HEK293 (cell line): ENCODE measurements at regions not wholly inside any gene's neighbourhood (a gene's known extent, or its start where the extent isn't known, plus 50 kb on each side); places are given as distances from the start of the nearest gene placed in this dataset.

ENCODE experiments used
- CTCF ChIA-PET: fragments of 350-600 bp; formaldehyde crosslinking; extraction: SDS; loops from one replicate; lab custom pipeline; 2021; ENCODE audit warnings: antibody characterized with exemption; lab: Yijun Ruan, JAX
- POLR2A ChIA-PET: fragments of 300-600 bp; formaldehyde crosslinking; extraction: SDS; loops from one replicate; lab custom pipeline; 2020; ENCODE audit warnings: antibody characterized with exemption, inconsistent platforms; lab: Yijun Ruan, JAX
- H3K27ac ChIP-seq: fragments of 200-500 bp; sonication (Bioruptor generic); 2 replicates; pipeline ENCODE4 v1.5.1; 2014; ENCODE audit warnings: low read depth, low read length, control low read depth, inconsistent platforms; ENCODE audit errors: extremely low read depth
- H3K36me3 ChIP-seq, 2 experiments: fragments of 200-500 bp in 1 of 2; sonication (Bioruptor generic) in 1 of 2; 1 replicate in 1 of 2; 2 replicates in 1 of 2; pipeline ENCODE4 v1.5.1; 2014 to 2017; ENCODE audit warnings: inconsistent platforms in 2 of 2, low read length in 2 of 2; ENCODE audit not compliant: control insufficient read depth in 2 of 2, insufficient read depth in 1 of 2
- H3K4me1 ChIP-seq: fragments of 200-500 bp; sonication (Bioruptor generic); 2 replicates; pipeline ENCODE4 v1.5.1; 2014; ENCODE audit warnings: mild to moderate bottlenecking, low read length, inconsistent platforms; ENCODE audit not compliant: control insufficient read depth, insufficient read depth
- H3K4me3 ChIP-seq: 2 replicates; pipeline ENCODE4 v1.5.1; 2011; ENCODE audit warnings: low read depth, mild to moderate bottlenecking, control low read depth, low read length, moderate library complexity
- H3K9me3 ChIP-seq: fragments of 200-500 bp; sonication (Bioruptor generic); 2 replicates; pipeline ENCODE4 v1.5.1; 2014; ENCODE audit warnings: low read depth, low read length, inconsistent platforms; ENCODE audit not compliant: control insufficient read depth, insufficient read depth
- HOXC10 ChIP-seq: sonication (generic); formaldehyde crosslinking; IDR thresholded peaks from 2 replicates; pipeline ENCODE4 v1.8.1; 2023; ENCODE audit warnings: mild to moderate bottlenecking, missing genetic modification reagents
- MZF1 ChIP-seq: fragments of 450-650 bp; formaldehyde crosslinking; IDR thresholded peaks from 2 replicates; pipeline ENCODE4 v1.5.1; 2017; ENCODE audit warnings: missing biosample characterization, missing genetic modification characterization, borderline replicate concordance
- TRIM28 ChIP-seq: IDR thresholded peaks from 2 replicates; pipeline ENCODE4 v1.6.1; 2011; ENCODE audit warnings: low read length, control low read depth, borderline replicate concordance
- ZBTB1 ChIP-seq: fragments of 450-650 bp; formaldehyde crosslinking; IDR thresholded peaks from 2 replicates; pipeline ENCODE4 v1.5.1; 2016; ENCODE audit warnings: missing biosample characterization, missing genetic modification characterization
- ZBTB7A ChIP-seq: fragments of 450-650 bp; formaldehyde crosslinking; IDR thresholded peaks from 2 replicates; pipeline ENCODE4 v1.5.1; 2016; ENCODE audit warnings: low read depth, missing biosample characterization, missing genetic modification characterization
- ZFP3 ChIP-seq: fragments of 450-650 bp; formaldehyde crosslinking; IDR thresholded peaks from 2 replicates; pipeline ENCODE4 v1.5.1; 2016; ENCODE audit warnings: low read depth, missing biosample characterization, missing genetic modification characterization
- ZNF114 ChIP-seq: fragments of 450-650 bp; formaldehyde crosslinking; IDR thresholded peaks from 2 replicates; pipeline ENCODE4 v1.5.0; 2017; ENCODE audit warnings: missing biosample characterization, missing genetic modification characterization
- ZNF16 ChIP-seq: fragments of 450-650 bp; formaldehyde crosslinking; IDR thresholded peaks from 2 replicates; pipeline ENCODE4 v1.5.1; 2016; ENCODE audit warnings: low read depth, missing biosample characterization, missing genetic modification characterization
- ZNF202 ChIP-seq: fragments of 450-650 bp; formaldehyde crosslinking; IDR thresholded peaks from 2 replicates; pipeline ENCODE4 v1.5.1; 2016; ENCODE audit warnings: missing biosample characterization, missing genetic modification characterization, borderline replicate concordance
- ZNF214 ChIP-seq: fragments of 450-650 bp; formaldehyde crosslinking; IDR thresholded peaks from 2 replicates; pipeline ENCODE4 v1.5.1; 2017; ENCODE audit warnings: missing biosample characterization, mild to moderate bottlenecking, missing genetic modification characterization, borderline replicate concordance
- ZNF239 ChIP-seq: fragments of 450-650 bp; formaldehyde crosslinking; IDR thresholded peaks from 2 replicates; pipeline ENCODE4 v1.5.1; 2016; ENCODE audit warnings: missing biosample characterization, missing genetic modification characterization
- ZNF266 ChIP-seq: fragments of 450-650 bp; formaldehyde crosslinking; IDR thresholded peaks from 2 replicates; pipeline ENCODE4 v1.5.1; 2016; ENCODE audit warnings: missing biosample characterization, missing genetic modification characterization, low read depth
- ZNF311 ChIP-seq: fragments of 450-650 bp; formaldehyde crosslinking; IDR thresholded peaks from 2 replicates; pipeline ENCODE4 v1.5.1; 2017; ENCODE audit warnings: missing biosample characterization, missing genetic modification characterization, borderline replicate concordance
- ZNF335 ChIP-seq: fragments of 450-650 bp; formaldehyde crosslinking; conservative IDR thresholded peaks from 2 replicates; pipeline ENCODE4 v1.5.1; 2016; ENCODE audit warnings: missing biosample characterization, missing genetic modification characterization
- ZNF426 ChIP-seq: fragments of 450-650 bp; formaldehyde crosslinking; IDR thresholded peaks from 2 replicates; pipeline ENCODE4 v1.5.1; 2017; ENCODE audit warnings: missing biosample characterization, missing genetic modification characterization, mild to moderate bottlenecking, inconsistent platforms, moderate library complexity
- ZNF449 ChIP-seq: fragments of 450-650 bp; formaldehyde crosslinking; IDR thresholded peaks from 2 replicates; pipeline ENCODE4 v1.5.1; 2017; ENCODE audit warnings: missing biosample characterization, mild to moderate bottlenecking, missing genetic modification characterization, moderate library complexity
- ZNF473 ChIP-seq: fragments of 450-650 bp; formaldehyde crosslinking; IDR thresholded peaks from 2 replicates; pipeline ENCODE4 v1.5.1; 2017; ENCODE audit warnings: missing biosample characterization, missing genetic modification characterization
- ZNF544 ChIP-seq: fragments of 450-650 bp; formaldehyde crosslinking; IDR thresholded peaks from 2 replicates; pipeline ENCODE4 v1.5.0; 2017; ENCODE audit warnings: missing biosample characterization, missing genetic modification characterization
- ZNF548 ChIP-seq: fragments of 450-650 bp; formaldehyde crosslinking; IDR thresholded peaks from 2 replicates; pipeline ENCODE4 v1.5.1; 2016; ENCODE audit warnings: missing biosample characterization, missing genetic modification characterization
- ZNF596 ChIP-seq: fragments of 450-650 bp; IDR thresholded peaks from 2 replicates; pipeline ENCODE4 v1.5.0; 2018; ENCODE audit warnings: missing biosample characterization, mild to moderate bottlenecking, missing genetic modification characterization, moderate library complexity
- ZNF623 ChIP-seq: fragments of 450-650 bp; formaldehyde crosslinking; IDR thresholded peaks from 2 replicates; pipeline ENCODE4 v1.5.1; 2016; ENCODE audit warnings: missing biosample characterization, missing genetic modification characterization
- ZNF76 ChIP-seq: fragments of 450-650 bp; formaldehyde crosslinking; IDR thresholded peaks from 2 replicates; pipeline ENCODE4; 2016; ENCODE audit warnings: low read depth, missing biosample characterization, missing genetic modification characterization, borderline replicate concordance
- ZNF792 ChIP-seq: fragments of 450-650 bp; formaldehyde crosslinking; IDR thresholded peaks from 2 replicates; pipeline ENCODE4 v1.5.1; 2016; ENCODE audit warnings: missing biosample characterization, missing genetic modification characterization
- ZNF837 ChIP-seq: fragments of 450-650 bp; formaldehyde crosslinking; IDR thresholded peaks from 2 replicates; pipeline ENCODE4 v1.5.1; 2016; ENCODE audit warnings: missing biosample characterization, missing genetic modification characterization
- ZSCAN16 ChIP-seq: fragments of 450-650 bp; formaldehyde crosslinking; IDR thresholded peaks from 2 replicates; pipeline ENCODE4 v1.5.1; 2016; ENCODE audit warnings: missing biosample characterization, missing genetic modification characterization
- TF ChIP-seq, protein P1 (sequence below): fragments of 450-650 bp; formaldehyde crosslinking; IDR thresholded peaks from 2 replicates; pipeline ENCODE4 v1.5.1; 2016; ENCODE audit warnings: missing biosample characterization, missing genetic modification characterization, low read depth
- TF ChIP-seq, protein P2 (sequence below): fragments of 450-650 bp; formaldehyde crosslinking; IDR thresholded peaks from 2 replicates; pipeline ENCODE4 v1.5.1; 2016; ENCODE audit warnings: missing biosample characterization, missing genetic modification characterization
- TF ChIP-seq, protein P3 (sequence below): fragments of 450-650 bp; formaldehyde crosslinking; IDR thresholded peaks from 2 replicates; pipeline ENCODE4 v1.5.1; 2016; ENCODE audit warnings: missing biosample characterization, missing genetic modification characterization

- no peak overlapping the region for H3K4me3 ChIP-seq
- ChIA-PET CTCF (no interaction called here), POLR2A (no interaction called here)
- H3K9me3 ChIP-seq = peaks cover 2% of the 10 kb centered on the region; the same call in 1 of the 2 replicates
- no peak for TF ChIP-seq ZNF837 (tag by site-specific recombination)
- TF ChIP-seq ZNF202 = no peak
- TF ChIP-seq ZNF311 (tag by site-specific recombination) = no peak
- TF ChIP-seq ZNF426 (tag by site-specific recombination) = no peak
- no peak for TF ChIP-seq ZNF214 (tag by site-specific recombination)
- TF ChIP-seq, protein P1, sequence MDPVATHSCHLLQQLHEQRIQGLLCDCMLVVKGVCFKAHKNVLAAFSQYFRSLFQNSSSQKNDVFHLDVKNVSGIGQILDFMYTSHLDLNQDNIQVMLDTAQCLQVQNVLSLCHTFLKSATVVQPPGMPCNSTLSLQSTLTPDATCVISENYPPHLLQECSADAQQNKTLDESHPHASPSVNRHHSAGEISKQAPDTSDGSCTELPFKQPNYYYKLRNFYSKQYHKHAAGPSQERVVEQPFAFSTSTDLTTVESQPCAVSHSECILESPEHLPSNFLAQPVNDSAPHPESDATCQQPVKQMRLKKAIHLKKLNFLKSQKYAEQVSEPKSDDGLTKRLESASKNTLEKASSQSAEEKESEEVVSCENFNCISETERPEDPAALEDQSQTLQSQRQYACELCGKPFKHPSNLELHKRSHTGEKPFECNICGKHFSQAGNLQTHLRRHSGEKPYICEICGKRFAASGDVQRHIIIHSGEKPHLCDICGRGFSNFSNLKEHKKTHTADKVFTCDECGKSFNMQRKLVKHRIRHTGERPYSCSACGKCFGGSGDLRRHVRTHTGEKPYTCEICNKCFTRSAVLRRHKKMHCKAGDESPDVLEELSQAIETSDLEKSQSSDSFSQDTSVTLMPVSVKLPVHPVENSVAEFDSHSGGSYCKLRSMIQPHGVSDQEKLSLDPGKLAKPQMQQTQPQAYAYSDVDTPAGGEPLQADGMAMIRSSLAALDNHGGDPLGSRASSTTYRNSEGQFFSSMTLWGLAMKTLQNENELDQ (tag by site-specific recombination) = no peak
- no peak for TF ChIP-seq ZNF449
- no peak for TF ChIP-seq ZNF335 (tag by site-specific recombination)
- TF ChIP-seq ZBTB1 = no peak
- TF ChIP-seq, protein P2, sequence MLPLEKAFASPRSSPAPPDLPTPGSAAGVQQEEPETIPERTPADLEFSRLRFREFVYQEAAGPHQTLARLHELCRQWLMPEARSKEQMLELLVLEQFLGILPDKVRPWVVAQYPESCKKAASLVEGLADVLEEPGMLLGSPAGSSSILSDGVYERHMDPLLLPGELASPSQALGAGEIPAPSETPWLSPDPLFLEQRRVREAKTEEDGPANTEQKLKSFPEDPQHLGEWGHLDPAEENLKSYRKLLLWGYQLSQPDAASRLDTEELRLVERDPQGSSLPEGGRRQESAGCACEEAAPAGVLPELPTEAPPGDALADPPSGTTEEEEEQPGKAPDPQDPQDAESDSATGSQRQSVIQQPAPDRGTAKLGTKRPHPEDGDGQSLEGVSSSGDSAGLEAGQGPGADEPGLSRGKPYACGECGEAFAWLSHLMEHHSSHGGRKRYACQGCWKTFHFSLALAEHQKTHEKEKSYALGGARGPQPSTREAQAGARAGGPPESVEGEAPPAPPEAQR (tag by site-specific recombination) = no peak
- TF ChIP-seq ZFP3 (tag by site-specific recombination) = no peak
- TF ChIP-seq ZNF473 (tag by site-specific recombination) = no peak
- no peak for TF ChIP-seq ZNF623
- no peaks in the 10 kb centered on the region for H3K4me1 ChIP-seq
- no peaks in the 10 kb centered on the region for H3K36me3 ChIP-seq
- no peak overlapping the region for H3K27ac ChIP-seq
These were observed 964.4 kb downstream of the RPA4 start for GRCh38 chrX:97847885-97848679.

GRCh38 chrX:97849951-97850350 lies 966.2 kb downstream of the RPA4 start:
- H3K36me3 ChIP-seq = no peaks in the 10 kb centered on the region
- no peak overlapping the region for H3K27ac ChIP-seq
- ChIA-PET POLR2A (no interaction called here), CTCF (no interaction called here)
- no peak overlapping the region for H3K4me3 ChIP-seq
- H3K4me1 ChIP-seq = no peaks in the 10 kb centered on the region
- H3K9me3 ChIP-seq = peaks cover 2% of the 10 kb centered on the region; the same call in 1 of the 2 replicates
- TF ChIP-seq ZNF239 (tag by site-specific recombination) = no peak
- no peak for TF ChIP-seq ZNF548 (tag by site-specific recombination)
- TF ChIP-seq TRIM28 = no peak
- no peak for TF ChIP-seq ZBTB7A
- no peak for TF ChIP-seq MZF1 (tag by site-specific recombination)
- TF ChIP-seq ZNF16 = no peak
- TF ChIP-seq ZNF266 (tag by site-specific recombination) = no peak
- TF ChIP-seq HOXC10 (CRISPR knock-in tag) = no peak
- TF ChIP-seq, protein P3, sequence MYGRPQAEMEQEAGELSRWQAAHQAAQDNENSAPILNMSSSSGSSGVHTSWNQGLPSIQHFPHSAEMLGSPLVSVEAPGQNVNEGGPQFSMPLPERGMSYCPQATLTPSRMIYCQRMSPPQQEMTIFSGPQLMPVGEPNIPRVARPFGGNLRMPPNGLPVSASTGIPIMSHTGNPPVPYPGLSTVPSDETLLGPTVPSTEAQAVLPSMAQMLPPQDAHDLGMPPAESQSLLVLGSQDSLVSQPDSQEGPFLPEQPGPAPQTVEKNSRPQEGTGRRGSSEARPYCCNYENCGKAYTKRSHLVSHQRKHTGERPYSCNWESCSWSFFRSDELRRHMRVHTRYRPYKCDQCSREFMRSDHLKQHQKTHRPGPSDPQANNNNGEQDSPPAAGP = no peak
- no peak for TF ChIP-seq ZNF792 (tag by site-specific recombination)
- no peak for TF ChIP-seq ZNF596
- TF ChIP-seq ZSCAN16 = no peak
- TF ChIP-seq ZNF544 (tag by site-specific recombination) = no peak
- no peak for TF ChIP-seq ZNF114 (tag by site-specific recombination)
- no peak for TF ChIP-seq ZNF76 (tag by site-specific recombination)
